Esophagus muscularis mucosa (tissue), 3 donors: ENCODE measurements at regions not wholly inside any gene's neighbourhood (a gene's known extent, or its start where the extent isn't known, plus 50 kb on each side); places are given as distances from the start of the nearest gene placed in this dataset.

ENCODE experiments used
- CTCF ChIP-seq, 3 experiments: fragments of 200-600 bp in 2 of 3; fragments of 450-650 bp in 1 of 3; sonication (generic) in 2 of 3; IDR thresholded peaks; one replicate each; pipeline ENCODE4 v1.5.1; 2017 to 2019; ENCODE audit warnings: antibody characterized with exemption in 3 of 3, mild to moderate bottlenecking in 2 of 3, moderate library complexity in 1 of 3
- EP300 ChIP-seq: sonication (generic); formaldehyde crosslinking; IDR thresholded peaks from one replicate; pipeline ENCODE4 v1.6.1; 2017; ENCODE audit warnings: antibody characterized with exemption

DNA sequence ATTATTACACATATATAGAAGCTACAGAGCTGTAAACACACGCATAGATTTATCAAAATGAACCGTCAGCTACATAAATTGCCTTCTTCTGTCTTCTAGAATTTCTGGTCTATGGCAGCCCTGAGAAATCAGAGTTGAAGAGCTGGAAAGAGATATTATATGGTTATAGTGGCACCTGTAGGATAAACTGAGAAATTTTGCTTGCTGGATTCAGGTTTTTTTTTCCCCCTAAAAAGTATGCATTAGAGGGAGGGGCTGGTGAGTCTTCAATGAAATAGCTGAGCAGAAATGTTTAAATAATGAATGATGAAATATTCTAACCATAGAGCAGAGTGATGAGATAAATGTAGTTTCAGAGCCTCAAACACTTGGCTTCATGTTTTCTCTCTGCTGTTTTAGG, 78.0 kb upstream of the DYNC1I1 start:
- no peak for TF ChIP-seq CTCF (IDR thresholded peaks at IDR 0.05)
- TF ChIP-seq EP300: no peak
